Neuronal stem cell (in vitro differentiated cells): ENCODE measurements at regions not wholly inside any gene's neighbourhood (a gene's known extent, or its start where the extent isn't known, plus 50 kb on each side); places are given as distances from the start of the nearest gene placed in this dataset. TPM values are rescaled to one million over a fixed set of nuclear protein-coding genes. Genes with fewer than 3 reads are reported as not detected.

Experiments
- DNase-seq: peaks from one replicate; pipeline ENCODE4 v3.0.0-alpha.2; 2013; ENCODE audit warnings: low spot score
- H2AFZ ChIP-seq: one replicate; pipeline ENCODE4 v1.6.1; 2013; ENCODE audit warnings: mild to moderate bottlenecking, low read length, inconsistent platforms
- H2AK5ac ChIP-seq: 2 replicates; pipeline ENCODE4 v1.6.1; 2013; ENCODE audit warnings: low read depth, mild to moderate bottlenecking, inconsistent platforms, low read length, moderate library complexity, mixed read lengths
- H2BK120ac ChIP-seq: 2 replicates; pipeline ENCODE4 v1.6.1; 2013; ENCODE audit warnings: low read depth, mild to moderate bottlenecking, inconsistent platforms, low read length, moderate library complexity, mixed read lengths
- H2BK12ac ChIP-seq: one replicate; pipeline ENCODE4 v1.6.1; 2013; ENCODE audit warnings: low read length, inconsistent platforms
- H2BK15ac ChIP-seq: 2 replicates; pipeline ENCODE4 v1.6.1; 2013; ENCODE audit warnings: mild to moderate bottlenecking, low read length, inconsistent platforms, mixed read lengths
- H2BK5ac ChIP-seq: one replicate; pipeline ENCODE4 v1.6.1; 2013; ENCODE audit warnings: inconsistent platforms, mild to moderate bottlenecking, low read length, moderate library complexity
- H3K14ac ChIP-seq: one replicate; pipeline ENCODE4 v1.6.1; 2013; ENCODE audit warnings: low read length, inconsistent platforms
- H3K18ac ChIP-seq: 2 replicates; pipeline ENCODE4 v1.6.1; 2013; ENCODE audit warnings: low read length, inconsistent platforms
- H3K23ac ChIP-seq: 2 replicates; pipeline ENCODE4 v1.6.1; 2013; ENCODE audit warnings: low read depth, mild to moderate bottlenecking, mixed read lengths, low read length, inconsistent platforms; ENCODE audit not compliant: poor library complexity
- H3K27ac ChIP-seq: replicated peaks from 3 replicates; pipeline ENCODE4 v1.5.1; 2013; ENCODE audit warnings: low read length, inconsistent platforms
- H3K27me3 ChIP-seq, 3 experiments: 2 replicates each; pipeline ENCODE4 v1.6.1; 2013; ENCODE audit warnings: low read length in 3 of 3, mild to moderate bottlenecking in 2 of 3, inconsistent platforms in 1 of 3, low read depth in 1 of 3, mixed read lengths in 1 of 3, moderate library complexity in 1 of 3; ENCODE audit not compliant: control insufficient read depth in 3 of 3, insufficient read depth in 3 of 3
- H3K36me3 ChIP-seq, 2 donors: replicated peaks in 1 of 2; 2 replicates each; pipeline ENCODE4 v1.6.1; 2013; ENCODE audit warnings: low read length in 2 of 2; ENCODE audit not compliant: control insufficient read depth in 2 of 2, insufficient read depth in 2 of 2
- H3K4ac ChIP-seq: 2 replicates; pipeline ENCODE4 v1.6.1; 2013; ENCODE audit warnings: inconsistent platforms, mild to moderate bottlenecking, low read length, moderate library complexity
- H3K4me1 ChIP-seq, 2 donors: 1 replicate in 1 of 2; 2 replicates in 1 of 2; pipeline ENCODE4 v1.6.1; 2013; ENCODE audit warnings: low read length in 2 of 2, low read depth in 1 of 2; ENCODE audit not compliant: control insufficient read depth in 2 of 2, insufficient read depth in 1 of 2
- H3K4me2 ChIP-seq: one replicate; pipeline ENCODE4 v1.6.1; 2013; ENCODE audit warnings: mild to moderate bottlenecking, low read length, inconsistent platforms; ENCODE audit not compliant: insufficient read depth, poor library complexity, severe bottlenecking
- H3K4me3 ChIP-seq, 2 donors: 2 replicates each; pipeline ENCODE4 v1.5.1; 2013; ENCODE audit warnings: low read length in 2 of 2, mild to moderate bottlenecking in 2 of 2, inconsistent platforms in 1 of 2, moderate library complexity in 1 of 2
- H3K79me1 ChIP-seq: one replicate; pipeline ENCODE4 v1.6.1; 2013; ENCODE audit warnings: low read depth, mild to moderate bottlenecking, inconsistent platforms, low read length, moderate library complexity
- H3K9ac ChIP-seq: one replicate; pipeline ENCODE4 v1.6.1; 2013; ENCODE audit warnings: mild to moderate bottlenecking, low read depth, low read length, inconsistent platforms; ENCODE audit not compliant: poor library complexity
- H3K9me3 ChIP-seq, 2 donors: replicated peaks in 1 of 2; 2 replicates each; pipeline versions ENCODE3 to v1.6.1; 2013; ENCODE audit warnings: low read length in 2 of 2, mild to moderate bottlenecking in 2 of 2, inconsistent platforms in 1 of 2, low read depth in 1 of 2, mixed read lengths in 1 of 2, moderate library complexity in 1 of 2; ENCODE audit not compliant: control insufficient read depth in 2 of 2, insufficient read depth in 1 of 2
- H4K8ac ChIP-seq: one replicate; pipeline ENCODE4 v1.6.1; 2013; ENCODE audit warnings: low read depth, mild to moderate bottlenecking, inconsistent platforms, low read length, moderate library complexity
- H4K91ac ChIP-seq: one replicate; pipeline ENCODE4 v1.6.1; 2013; ENCODE audit warnings: low read length, low read depth, mild to moderate bottlenecking, inconsistent platforms; ENCODE audit not compliant: poor library complexity
- WGBS, 2 donors: extraction: QIAGEN DNeasy Blood & Tissue Kit; methylation state at CpG; one replicate each; pipeline ENCODE4 v1.1.7; 2013; ENCODE audit warnings: missing lambda C conversion rate in 2 of 2, mixed read lengths in 1 of 2; ENCODE audit not compliant: insufficient read length in 2 of 2, insufficient replicate concordance in 1 of 2; ENCODE audit errors: extremely low coverage in 2 of 2; 5-methylcytosine and 5-hydroxymethylcytosine counted together
- small RNA-seq: library from polyadenylated mRNA; stranded (forward); fragments of <200 nt; extraction: miRNeasy Mini kit (QIAGEN cat#:217004); gene quantifications from one replicate; pipeline ENCODE3, GENCODE V24; 2013; ENCODE audit not compliant: insufficient read depth

DNA sequence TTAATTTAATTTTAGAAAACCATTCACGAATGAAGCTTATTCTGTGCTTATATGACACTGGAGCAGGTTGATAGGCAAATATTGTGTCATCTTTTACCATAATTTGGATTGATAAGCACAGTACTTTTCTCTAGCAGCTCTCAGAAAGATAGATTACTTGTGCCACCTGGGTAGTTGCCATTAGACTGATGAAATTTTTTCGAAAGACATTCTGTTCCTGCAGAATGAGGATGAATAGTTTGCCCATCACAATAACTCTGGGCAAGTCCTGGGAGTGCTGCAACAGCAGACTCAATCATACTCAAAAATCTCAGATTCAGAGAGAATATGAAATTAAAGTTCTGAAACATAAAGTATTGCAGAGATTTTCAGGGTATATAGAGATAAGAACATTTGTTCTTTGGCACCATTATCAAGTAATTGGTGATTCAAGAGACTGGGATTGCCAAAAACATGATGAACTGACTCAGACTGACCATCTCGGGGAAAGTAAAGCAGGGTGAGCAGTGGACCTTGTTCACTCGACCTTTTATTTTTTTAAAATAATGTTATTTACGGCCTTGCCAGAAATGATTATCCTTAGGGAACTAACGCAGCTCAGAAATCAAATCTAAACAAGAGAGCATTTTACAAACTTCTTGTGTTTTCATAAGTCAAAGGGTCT lies 65.8 kb upstream of the PTCHD4 start:
- no peak overlapping the region for H3K4me3 ChIP-seq
- no peak overlapping the region for H4K91ac ChIP-seq

DNA sequence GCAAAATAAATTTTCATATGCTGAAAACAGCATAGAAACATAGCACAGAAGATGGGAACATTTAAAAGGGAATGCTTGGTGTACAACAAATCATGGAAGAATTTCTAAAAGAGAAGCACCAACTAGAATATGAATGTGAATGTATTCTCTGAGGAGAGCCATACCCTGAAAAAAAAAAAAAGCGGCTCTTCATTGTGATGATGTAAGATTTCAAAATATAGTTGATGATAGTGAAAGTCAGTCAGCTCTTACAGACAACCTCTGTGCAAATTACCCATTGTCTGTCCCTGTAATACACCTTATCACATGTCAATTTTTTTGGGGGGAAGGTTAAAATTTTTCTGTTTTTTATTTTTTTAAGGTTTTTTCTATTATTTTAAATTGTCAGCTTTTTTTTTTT lies 58.6 kb upstream of the PTCHD4 start:
- no peak overlapping the region for H4K8ac ChIP-seq
- H3K23ac ChIP-seq = no peak overlapping the region
- no peak overlapping the region for H2BK15ac ChIP-seq
- no peak overlapping the region for H3K4me3 ChIP-seq
- H2BK12ac ChIP-seq = no peak overlapping the region
- no peak overlapping the region for H3K4me2 ChIP-seq
- no peak overlapping the region for H2BK120ac ChIP-seq
- no peaks in the 10 kb centered on the region for H3K79me1 ChIP-seq
- DNase-seq = no peak
- H3K14ac ChIP-seq = no peak overlapping the region
- no peak overlapping the region for H4K91ac ChIP-seq
- H3K4ac ChIP-seq = no peak overlapping the region
- H3K36me3 ChIP-seq = no peaks in the 10 kb centered on the region
- no CpG with 5 or more reads among the region's 1 CpG for WGBS, 2 donors
- H3K27me3 ChIP-seq = no peaks in the 10 kb centered on the region
- H3K27ac ChIP-seq = no peak overlapping the region
- no peak overlapping the region for H2AFZ ChIP-seq
- no peaks in the 10 kb centered on the region for H3K9me3 ChIP-seq
- no peak overlapping the region for H2BK5ac ChIP-seq
- H3K9ac ChIP-seq = no peak overlapping the region
- no peak overlapping the region for H2AK5ac ChIP-seq
- H3K4me1 ChIP-seq = peaks cover 0 to 2% of the 10 kb centered on the region in 2 donors
- H3K18ac ChIP-seq = no peak overlapping the region

More for the DNA sequence above, 65.8 kb upstream of the PTCHD4 start:
- H2AK5ac ChIP-seq = no peak overlapping the region
- no peak overlapping the region for H3K4me2 ChIP-seq
- H4K8ac ChIP-seq = no peak overlapping the region
- no peaks in the 10 kb centered on the region for H3K79me1 ChIP-seq
- no peak overlapping the region for H2BK120ac ChIP-seq
- no peak overlapping the region for H3K18ac ChIP-seq
- no peak overlapping the region for H3K23ac ChIP-seq
- no peaks in the 10 kb centered on the region for H3K9me3 ChIP-seq
- no CpG with 5 or more reads among the region's 6 CpGs for WGBS, 2 donors
- H2BK15ac ChIP-seq = no peak overlapping the region
- no peak for DNase-seq
- no peak overlapping the region for H3K14ac ChIP-seq
- peaks cover 0 to 3% of the 10 kb centered on the region in 2 donors for H3K36me3 ChIP-seq
- no peak overlapping the region for H3K27ac ChIP-seq
- H2BK5ac ChIP-seq = no peak overlapping the region
- no peak overlapping the region for H3K9ac ChIP-seq
- no peak overlapping the region for H3K4ac ChIP-seq
- H2BK12ac ChIP-seq = no peak overlapping the region
- no peak overlapping the region for H2AFZ ChIP-seq
- no peaks in the 10 kb centered on the region for H3K27me3 ChIP-seq
- no peaks in the 10 kb centered on the region for H3K4me1 ChIP-seq

Small RNA genes lying in the stretch of these regions (small RNA-seq; reads per million reads assigned to genes)
- gene FO393413.1 (not detected), gene RNU7-65P (not detected)
